HEK293 (cell line): ENCODE measurements at regions not wholly inside any gene's neighbourhood (a gene's known extent, or its start where the extent isn't known, plus 50 kb on each side); places are given as distances from the start of the nearest gene placed in this dataset.

Experiments used
- TF ChIP-seq, protein P1 (sequence below): fragments of 450-650 bp; formaldehyde crosslinking; IDR thresholded peaks from 2 replicates; pipeline ENCODE4 v1.5.1; 2016; ENCODE audit warnings: missing biosample characterization, missing genetic modification characterization
- TF ChIP-seq, protein P2 (sequence below): fragments of 450-650 bp; formaldehyde crosslinking; IDR thresholded peaks from 2 replicates; pipeline ENCODE4 v1.5.1; 2017; ENCODE audit warnings: missing biosample characterization, missing genetic modification characterization

GRCh38 chr7:116621649-116622048 lies 50.3 kb upstream of the MET start:
- TF ChIP-seq, protein P1, sequence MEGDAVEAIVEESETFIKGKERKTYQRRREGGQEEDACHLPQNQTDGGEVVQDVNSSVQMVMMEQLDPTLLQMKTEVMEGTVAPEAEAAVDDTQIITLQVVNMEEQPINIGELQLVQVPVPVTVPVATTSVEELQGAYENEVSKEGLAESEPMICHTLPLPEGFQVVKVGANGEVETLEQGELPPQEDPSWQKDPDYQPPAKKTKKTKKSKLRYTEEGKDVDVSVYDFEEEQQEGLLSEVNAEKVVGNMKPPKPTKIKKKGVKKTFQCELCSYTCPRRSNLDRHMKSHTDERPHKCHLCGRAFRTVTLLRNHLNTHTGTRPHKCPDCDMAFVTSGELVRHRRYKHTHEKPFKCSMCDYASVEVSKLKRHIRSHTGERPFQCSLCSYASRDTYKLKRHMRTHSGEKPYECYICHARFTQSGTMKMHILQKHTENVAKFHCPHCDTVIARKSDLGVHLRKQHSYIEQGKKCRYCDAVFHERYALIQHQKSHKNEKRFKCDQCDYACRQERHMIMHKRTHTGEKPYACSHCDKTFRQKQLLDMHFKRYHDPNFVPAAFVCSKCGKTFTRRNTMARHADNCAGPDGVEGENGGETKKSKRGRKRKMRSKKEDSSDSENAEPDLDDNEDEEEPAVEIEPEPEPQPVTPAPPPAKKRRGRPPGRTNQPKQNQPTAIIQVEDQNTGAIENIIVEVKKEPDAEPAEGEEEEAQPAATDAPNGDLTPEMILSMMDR (tag by site-specific recombination) = no peak
- TF ChIP-seq, protein P2, sequence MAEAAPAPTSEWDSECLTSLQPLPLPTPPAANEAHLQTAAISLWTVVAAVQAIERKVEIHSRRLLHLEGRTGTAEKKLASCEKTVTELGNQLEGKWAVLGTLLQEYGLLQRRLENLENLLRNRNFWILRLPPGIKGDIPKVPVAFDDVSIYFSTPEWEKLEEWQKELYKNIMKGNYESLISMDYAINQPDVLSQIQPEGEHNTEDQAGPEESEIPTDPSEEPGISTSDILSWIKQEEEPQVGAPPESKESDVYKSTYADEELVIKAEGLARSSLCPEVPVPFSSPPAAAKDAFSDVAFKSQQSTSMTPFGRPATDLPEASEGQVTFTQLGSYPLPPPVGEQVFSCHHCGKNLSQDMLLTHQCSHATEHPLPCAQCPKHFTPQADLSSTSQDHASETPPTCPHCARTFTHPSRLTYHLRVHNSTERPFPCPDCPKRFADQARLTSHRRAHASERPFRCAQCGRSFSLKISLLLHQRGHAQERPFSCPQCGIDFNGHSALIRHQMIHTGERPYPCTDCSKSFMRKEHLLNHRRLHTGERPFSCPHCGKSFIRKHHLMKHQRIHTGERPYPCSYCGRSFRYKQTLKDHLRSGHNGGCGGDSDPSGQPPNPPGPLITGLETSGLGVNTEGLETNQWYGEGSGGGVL (tag by site-specific recombination) = no peak
